HG02870 (cell line): ENCODE measurements at regions not wholly inside any gene's neighbourhood (a gene's known extent, or its start where the extent isn't known, plus 50 kb on each side); places are given as distances from the start of the nearest gene placed in this dataset.

Experiments used
- ATAC-seq: cut with Tn5 transposase; IDR thresholded peaks from one replicate; pipeline ENCODE4 v1.9.1; 2021; ENCODE audit warnings: mild to moderate bottlenecking, moderate library complexity; ENCODE audit not compliant: unreplicated experiment

DNA sequence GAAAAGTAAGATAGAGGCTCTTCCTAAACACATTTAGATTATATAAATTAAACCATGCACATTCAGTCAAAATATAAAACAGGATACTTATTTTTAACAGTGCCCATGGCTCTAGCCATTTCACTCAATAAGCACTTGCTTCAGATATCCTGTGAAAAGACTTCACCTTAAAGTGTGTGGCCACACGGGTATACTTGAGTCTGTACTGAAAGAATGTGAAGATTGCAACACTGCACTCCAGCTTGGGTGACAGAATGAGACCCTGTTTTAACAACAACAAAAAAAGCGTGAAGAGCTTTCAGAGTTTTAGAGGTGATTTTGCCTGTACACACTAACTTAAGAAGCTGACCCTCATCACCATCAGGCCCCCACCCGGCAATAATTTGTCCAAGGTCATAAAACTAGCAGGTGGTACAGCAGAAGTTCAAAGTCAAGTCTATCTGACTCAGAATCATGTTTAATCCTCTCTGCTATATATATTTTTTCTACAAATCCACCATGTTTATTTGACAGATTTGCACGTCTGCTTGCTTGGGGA, 203.5 kb upstream of the GUCY1A2 start:
- no peak for ATAC-seq

DNA sequence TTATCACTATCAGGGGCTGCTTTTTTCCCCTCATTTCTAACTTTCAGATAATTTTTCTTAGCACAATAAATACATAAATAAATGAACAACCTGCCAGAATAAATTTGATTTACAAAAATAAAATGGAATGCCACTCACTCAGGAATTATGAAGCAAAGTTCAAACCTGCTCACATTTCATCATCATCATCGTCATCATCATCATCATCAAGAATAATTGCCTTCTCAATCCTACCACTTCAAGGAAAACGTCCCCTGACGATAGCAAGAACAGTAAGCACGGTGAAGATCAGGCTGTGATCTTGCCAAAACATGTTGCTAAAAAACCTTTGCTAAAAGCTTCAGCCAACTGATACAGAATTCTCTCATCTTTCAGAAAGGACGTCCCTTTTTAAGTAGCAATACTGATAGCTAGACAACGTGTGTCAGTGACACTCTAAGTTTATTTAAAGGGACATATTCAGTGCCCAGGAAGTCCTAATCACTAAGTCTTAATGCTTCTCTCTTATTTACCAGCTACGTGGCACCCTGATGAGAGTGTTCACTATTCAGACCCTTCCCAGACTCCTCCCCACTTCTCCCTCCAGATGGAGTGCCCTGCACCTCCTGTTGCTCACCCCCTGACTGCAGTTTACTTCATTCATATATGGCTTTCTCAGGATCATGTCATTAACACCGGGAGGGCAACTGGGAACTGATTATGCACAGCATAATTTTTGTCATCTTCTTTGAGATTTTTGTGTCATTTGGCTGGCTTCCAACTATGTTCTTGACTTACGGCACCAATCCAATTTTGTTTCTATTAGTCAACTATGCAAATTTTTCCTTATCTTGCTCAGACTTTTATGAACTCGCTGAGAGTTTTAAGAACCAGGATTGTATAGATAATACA, 200.1 kb upstream of the GUCY1A2 start:
- ATAC-seq = no peak

DNA sequence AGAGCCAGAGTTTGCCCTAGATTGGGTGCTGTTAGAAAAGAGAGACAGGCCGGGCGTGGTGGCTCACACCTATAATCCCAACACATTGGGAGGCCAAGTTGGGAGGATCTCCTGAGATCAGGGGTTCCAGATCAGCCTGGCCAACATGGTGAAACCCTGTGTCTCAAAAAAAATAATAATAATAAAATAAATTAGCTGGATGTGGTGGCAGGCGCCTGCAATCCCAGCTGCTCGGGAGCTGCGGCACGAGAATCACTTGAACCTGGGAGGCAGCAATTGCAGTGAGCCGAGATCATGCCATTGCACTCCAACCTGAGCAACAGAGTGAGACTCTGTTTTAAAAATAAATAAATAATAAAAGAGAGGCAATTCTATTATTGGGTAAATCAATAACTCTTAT, 199.2 kb upstream of the GUCY1A2 start:
- ATAC-seq = no peak

GRCh38 chr11:107215010-107215409, 196.7 kb upstream of the GUCY1A2 start:
- ATAC-seq = no peak

GRCh38 chr11:107203656-107204055, 185.4 kb upstream of the GUCY1A2 start:
- ATAC-seq = no peak

DNA sequence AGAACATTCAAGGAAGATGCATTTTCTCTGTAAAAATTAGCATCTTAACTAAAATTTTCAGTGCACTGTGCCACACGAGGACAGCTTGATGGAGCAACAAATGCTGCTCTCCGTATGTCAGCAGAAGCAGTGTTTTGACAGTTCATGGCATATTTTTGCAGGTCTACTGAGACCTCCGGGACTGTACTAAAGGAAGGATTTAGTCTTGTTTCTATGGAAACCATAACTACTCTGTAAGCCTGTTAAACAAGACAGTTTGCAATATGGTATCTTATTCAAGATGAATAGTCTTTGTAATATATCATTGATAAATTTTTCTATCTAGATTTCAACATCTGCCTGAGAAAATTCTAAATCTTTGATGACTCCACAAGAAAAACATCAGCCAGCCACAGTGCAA, 184.0 kb upstream of the GUCY1A2 start:
- no peak for ATAC-seq

DNA sequence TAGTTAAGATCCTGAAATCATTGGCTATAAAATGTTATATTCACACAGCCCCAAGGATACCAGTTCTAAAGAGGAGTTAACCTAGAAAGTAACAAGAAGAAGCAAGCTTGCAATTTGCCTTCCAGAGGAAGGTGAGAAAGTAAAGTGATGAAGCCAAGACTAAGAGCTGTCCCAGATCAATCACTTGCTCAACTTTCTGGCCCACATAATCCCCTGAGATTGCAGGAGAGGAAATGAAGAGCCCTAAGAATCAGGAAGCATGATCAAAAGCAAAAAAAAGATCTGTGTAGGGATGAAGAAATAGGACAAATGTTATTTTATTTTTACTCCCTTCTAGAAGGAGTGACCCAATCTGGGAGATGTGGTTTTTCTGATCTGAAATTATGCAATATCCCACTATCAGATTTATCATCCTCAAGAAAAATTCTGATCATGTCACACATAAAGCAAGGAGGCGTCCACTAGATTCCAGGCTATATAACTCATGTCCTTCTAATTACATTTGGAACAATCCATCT, 180.3 kb upstream of the GUCY1A2 start:
- no peak for ATAC-seq

- ATAC-seq = no peak
Observed at GRCh38 chr11:107197932-107198331, 179.7 kb upstream of the GUCY1A2 start.

DNA sequence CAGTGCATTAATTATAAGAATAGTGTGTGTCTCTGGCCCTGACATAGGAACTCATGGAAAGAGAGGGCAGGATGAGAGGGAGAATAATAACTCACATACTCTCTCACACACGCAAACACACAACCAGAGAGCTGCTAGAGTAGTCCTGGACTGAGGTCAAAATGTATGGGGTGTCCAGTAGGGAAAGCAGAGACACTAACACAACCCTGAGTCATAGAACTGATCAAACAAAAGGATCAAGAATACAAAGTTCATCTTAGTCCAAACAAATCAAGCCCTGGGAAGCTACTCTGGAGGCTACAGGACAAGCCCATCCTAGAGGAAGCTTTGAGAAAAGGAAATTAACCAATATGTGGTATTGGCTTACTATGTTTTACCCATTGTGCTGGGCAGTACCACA, 178.5 kb upstream of the GUCY1A2 start:
- ATAC-seq = no peak

GRCh38 chr11:107184986-107185385, 166.7 kb upstream of the GUCY1A2 start:
- ATAC-seq = no peak

DNA sequence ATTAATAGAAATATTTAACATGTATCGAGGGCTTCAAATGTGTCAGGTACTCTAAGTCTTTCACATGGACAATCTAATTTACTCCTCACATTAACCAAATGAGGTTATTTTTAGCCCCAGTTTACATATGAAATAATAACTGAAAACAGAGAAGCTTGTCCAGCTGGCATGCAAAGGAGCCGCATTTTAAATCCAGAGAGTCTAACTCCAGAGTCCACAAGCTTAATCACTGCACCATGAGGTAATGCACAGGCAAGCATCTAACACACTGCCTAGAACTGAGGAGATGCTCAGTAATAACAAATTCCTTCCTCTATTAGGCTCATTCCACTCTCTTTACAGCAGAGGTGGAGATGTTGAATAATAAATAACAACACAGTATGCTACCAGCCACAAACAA, 165.7 kb upstream of the GUCY1A2 start:
- no peak for ATAC-seq

DNA sequence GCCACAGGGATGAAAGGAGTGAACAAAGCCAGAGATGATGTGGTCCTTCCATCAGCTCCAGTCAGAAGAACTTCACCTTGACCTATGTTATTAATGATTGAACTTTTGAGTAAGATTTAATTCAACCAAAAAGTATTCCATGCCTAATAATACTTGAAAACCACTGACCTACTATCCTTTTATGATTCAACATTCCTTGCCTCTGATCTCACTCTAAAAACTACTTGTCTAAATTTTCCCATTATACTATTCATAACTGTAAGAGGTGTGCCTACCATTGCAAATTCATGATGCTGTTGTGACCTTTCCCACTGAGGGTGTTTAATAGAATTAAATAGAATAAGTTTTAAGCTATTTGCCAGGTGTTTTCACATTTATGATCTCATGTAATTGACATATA, 164.7 kb upstream of the GUCY1A2 start:
- ATAC-seq = no peak

DNA sequence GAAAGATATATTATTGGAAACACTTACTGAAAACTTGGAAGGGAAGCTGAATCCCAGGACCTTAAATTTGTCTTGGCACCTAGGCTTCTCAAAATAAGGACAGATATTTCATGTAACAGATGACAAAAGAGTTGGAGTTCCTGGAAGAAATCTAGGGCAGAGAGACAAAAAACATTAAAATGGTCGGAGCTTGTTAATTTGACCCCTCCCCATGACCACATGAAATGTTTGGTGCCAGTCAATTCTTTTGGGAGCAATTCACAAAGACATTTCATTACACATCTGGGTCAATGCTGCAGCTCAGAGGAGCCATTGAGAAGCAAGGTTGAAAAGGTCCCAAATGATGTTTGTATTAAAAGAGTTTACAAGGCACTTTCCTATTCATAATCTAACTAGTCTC, 162.0 kb upstream of the GUCY1A2 start:
- no peak for ATAC-seq

- ATAC-seq = no peak
Observed at GRCh38 chr11:107179829-107180228, 161.6 kb upstream of the GUCY1A2 start.

DNA sequence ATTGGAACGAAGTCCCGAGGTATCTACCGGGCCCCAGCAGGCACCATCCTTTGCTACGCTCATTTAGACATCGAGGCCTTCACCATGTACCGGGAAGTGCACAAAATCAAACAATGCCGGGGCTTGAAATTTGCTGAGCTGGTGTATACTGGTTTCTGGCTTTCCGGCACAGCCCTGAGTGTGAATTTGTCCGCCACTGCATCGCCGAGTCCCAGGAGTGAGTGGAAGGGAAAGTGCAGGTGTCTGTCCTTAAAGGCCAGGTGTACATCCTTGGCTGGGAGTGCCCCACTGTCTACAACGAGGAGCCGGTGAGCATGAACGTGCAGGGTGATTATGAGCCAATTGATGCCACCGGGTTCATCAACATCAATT, 158.8 kb upstream of the GUCY1A2 start:
- ATAC-seq = no peak

GRCh38 chr11:107176148-107177105, 158.2 kb upstream of the GUCY1A2 start:
- no peak for ATAC-seq

- ATAC-seq = no peak
Observed at GRCh38 chr11:107174856-107175255, 156.6 kb upstream of the GUCY1A2 start.

DNA sequence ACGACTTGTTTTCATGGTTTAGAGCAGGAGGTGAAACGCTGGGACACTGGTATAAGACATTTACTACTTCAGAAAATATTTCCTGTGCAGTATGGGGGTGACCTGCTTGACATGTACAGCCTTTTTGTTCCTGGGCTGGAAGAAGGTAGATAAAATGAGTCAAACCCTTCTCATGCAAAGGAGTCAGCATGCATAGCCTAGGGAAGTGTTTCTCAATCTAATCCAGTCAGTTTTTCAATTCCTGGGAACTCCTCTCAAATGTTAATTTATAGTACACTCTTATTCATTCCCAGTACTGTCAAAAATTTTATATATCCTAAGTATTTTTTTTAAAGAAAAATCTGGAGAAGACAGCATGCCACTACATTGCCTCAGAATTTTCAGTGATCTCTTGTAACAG, 154.7 kb upstream of the GUCY1A2 start:
- no peak for ATAC-seq

DNA sequence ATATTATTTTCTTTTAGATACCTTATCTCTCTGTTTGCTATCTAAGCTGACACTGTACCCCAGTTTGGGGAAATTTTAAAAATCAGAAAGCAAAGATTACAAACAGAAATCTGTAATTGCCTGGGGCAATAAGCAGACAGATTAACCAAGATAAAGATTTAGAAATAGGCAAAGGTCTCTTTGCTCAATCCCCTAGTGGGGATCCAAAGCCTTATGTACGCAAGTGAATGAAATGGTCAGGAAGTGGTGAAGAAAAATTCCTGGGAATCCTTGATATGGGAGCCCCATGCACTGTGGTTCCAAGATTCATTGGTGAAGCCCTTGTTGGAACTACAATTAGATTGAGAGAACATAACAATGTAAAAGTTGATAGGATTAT, 139.5 kb upstream of the GUCY1A2 start:
- ATAC-seq = no peak

DNA sequence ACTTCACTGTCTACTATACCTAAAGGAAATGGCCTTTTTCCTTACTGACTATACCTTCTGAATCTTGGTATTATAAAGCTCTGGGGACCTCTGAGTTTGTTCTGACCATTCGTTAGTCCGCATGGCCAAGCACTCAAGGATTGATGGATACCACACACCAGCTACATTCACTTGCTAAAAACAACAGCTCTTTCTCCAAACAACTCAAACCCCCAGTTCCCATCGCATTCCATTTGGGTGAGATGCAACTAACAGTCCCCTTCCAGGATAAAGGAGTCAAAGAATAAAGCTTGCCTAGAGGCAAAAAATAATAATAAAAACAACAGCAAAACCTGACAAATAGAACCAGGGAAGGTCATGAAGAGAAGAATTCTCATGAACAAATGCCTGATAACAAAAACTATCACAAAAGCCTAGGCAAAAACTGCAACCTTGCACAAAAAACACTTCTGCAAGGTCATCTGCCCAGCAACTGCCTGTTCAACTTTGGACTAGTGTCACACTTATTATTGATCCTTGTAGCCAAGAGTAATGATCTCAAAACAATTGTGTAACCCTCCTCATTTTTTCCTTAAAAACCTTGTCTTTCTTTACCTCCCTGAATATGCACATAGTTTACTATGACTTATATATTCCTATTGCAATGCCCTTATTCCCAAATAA, 139.0 kb upstream of the GUCY1A2 start:
- ATAC-seq = no peak

- no peak for ATAC-seq
Observed at GRCh38 chr11:107151579-107151978, 133.3 kb upstream of the GUCY1A2 start.
